ENCODE measurements at regions not wholly inside any gene's neighbourhood (a gene's known extent, or its start where the extent isn't known, plus 50 kb on each side); places are given as distances from the start of the nearest gene placed in this dataset.

GRCh38 chr15:85889956-85890619 is 95.4 kb upstream of the KLHL25 start:
- no peak for DNase-seq (ENCODE audit: low spot score)

GRCh38 chr15:85890620-85890980 is 95.9 kb upstream of the KLHL25 start:
- DNase-seq (ENCODE audit: low spot score), result no peak

GRCh38 chr15:85891470-85891869 is 96.7 kb upstream of the KLHL25 start:
- no peak for DNase-seq (ENCODE audit: low spot score)

GRCh38 chr15:85892232-85892631 is 97.5 kb upstream of the KLHL25 start:
- no peak for DNase-seq (ENCODE audit: low spot score)

GRCh38 chr15:85897207-85897894 is 102.6 kb upstream of the KLHL25 start:
- DNase-seq (ENCODE audit: low spot score), result no peak

- no peak for DNase-seq (ENCODE audit: low spot score)
Measured at GRCh38 chr15:85897895-85898717, 103.4 kb upstream of the KLHL25 start.

GRCh38 chr15:85899927-85900326 is 105.2 kb upstream of the KLHL25 start:
- DNase-seq (ENCODE audit: low spot score), result no peak

- DNase-seq (ENCODE audit: low spot score), result no peak
Measured at GRCh38 chr15:85905751-85906450, 111.2 kb upstream of the KLHL25 start.

GRCh38 chr15:85906640-85907039 is 111.9 kb upstream of the KLHL25 start:
- DNase-seq (ENCODE audit: low spot score), result no peak

GRCh38 chr15:85910834-85911233 is 116.1 kb upstream of the KLHL25 start:
- no peak for DNase-seq (ENCODE audit: low spot score)

- DNase-seq (ENCODE audit: low spot score), result no peak
Measured at GRCh38 chr15:85913461-85913860, 118.7 kb upstream of the KLHL25 start.

GRCh38 chr15:85920956-85921355 is 126.2 kb upstream of the KLHL25 start:
- DNase-seq (ENCODE audit: low spot score), result no peak

GRCh38 chr15:85924088-85924487 is 129.4 kb upstream of the KLHL25 start:
- no peak for DNase-seq (ENCODE audit: low spot score)

- DNase-seq (ENCODE audit: low spot score), result no peak
Measured at GRCh38 chr15:85925649-85926237, 131.0 kb upstream of the KLHL25 start.

- DNase-seq (ENCODE audit: low spot score), result no peak
Measured at GRCh38 chr15:85926834-85927233, 132.1 kb upstream of the KLHL25 start.

GRCh38 chr15:85927931-85928537 is 133.3 kb upstream of the KLHL25 start:
- no peak for DNase-seq (ENCODE audit: low spot score)

GRCh38 chr15:85929786-85930185 is 135.1 kb upstream of the KLHL25 start:
- DNase-seq (ENCODE audit: low spot score), result no peak

GRCh38 chr15:85932391-85932790 is 137.7 kb upstream of the KLHL25 start:
- no peak for DNase-seq (ENCODE audit: low spot score)

- DNase-seq (ENCODE audit: low spot score), result no peak
Measured at GRCh38 chr15:85934691-85935090, 140.0 kb upstream of the KLHL25 start.

GRCh38 chr15:85935182-85935581 is 140.5 kb upstream of the KLHL25 start:
- no peak for DNase-seq (ENCODE audit: low spot score)

- DNase-seq (ENCODE audit: low spot score), result no peak
Measured at GRCh38 chr15:85937661-85938060, 142.0 kb upstream of the AGBL1 start.

All from GM03348 (cell line).